ENCODE measurements at regions not wholly inside any gene's neighbourhood (a gene's known extent, or its start where the extent isn't known, plus 50 kb on each side); places are given as distances from the start of the nearest gene placed in this dataset.

GRCh38 chr9:102114557-102114956 lies 376.1 kb upstream of the GRIN3A start:
- Histone ChIP-seq H3K27me3 (no peaks in the 10 kb centered on the region), H3K4me1 (no peaks in the 10 kb centered on the region), H3K4me3 (no peak overlapping the region), H3K27ac (no peak overlapping the region), H3K36me3 (no peaks in the 10 kb centered on the region), H3K9me3 (peaks cover 0 to 9% of the 10 kb centered on the region in 2 donors)
- DNase-seq (ENCODE audit: low spot score) = no peak
- no peak for TF ChIP-seq CTCF (IDR thresholded peaks at IDR 0.05)

- Histone ChIP-seq H3K36me3 (no peaks in the 10 kb centered on the region), H3K4me3 (no peak overlapping the region), H3K27me3 (no peaks in the 10 kb centered on the region), H3K4me1 (no peaks in the 10 kb centered on the region), H3K9me3 (peaks cover 0 to 9% of the 10 kb centered on the region in 2 donors), H3K27ac (no peak overlapping the region)
- no peak for DNase-seq (ENCODE audit: low spot score)
- no peak for TF ChIP-seq CTCF (IDR thresholded peaks at IDR 0.05)
Measured at GRCh38 chr9:102113191-102113590, 374.7 kb upstream of the GRIN3A start.

- no peak for TF ChIP-seq CTCF (IDR thresholded peaks at IDR 0.05)
- Histone ChIP-seq H3K27me3 (no peaks in the 10 kb centered on the region), H3K36me3 (no peaks in the 10 kb centered on the region), H3K4me1 (no peaks in the 10 kb centered on the region), H3K9me3 (no peaks in the 10 kb centered on the region), H3K27ac (no peak overlapping the region), H3K4me3 (no peak overlapping the region)
- DNase-seq (ENCODE audit: low spot score) = no peak
Measured at GRCh38 chr9:102106439-102106838, 368.0 kb upstream of the GRIN3A start.

GRCh38 chr9:102101723-102102122 lies 363.3 kb upstream of the GRIN3A start:
- no peak for TF ChIP-seq CTCF (IDR thresholded peaks at IDR 0.05)
- no peaks in the 10 kb centered on the region for H3K36me3 ChIP-seq
- no peak for DNase-seq (ENCODE audit: low spot score)
- H3K4me1 ChIP-seq = no peaks in the 10 kb centered on the region
- no peaks in the 10 kb centered on the region for H3K27me3 ChIP-seq
- no peaks in the 10 kb centered on the region for H3K9me3 ChIP-seq
- H3K27ac ChIP-seq = no peak overlapping the region
- H3K4me3 ChIP-seq = no peak overlapping the region

GRCh38 chr9:102087141-102087540 lies 348.7 kb upstream of the GRIN3A start:
- Histone ChIP-seq H3K9me3 (no peaks in the 10 kb centered on the region), H3K36me3 (no peaks in the 10 kb centered on the region), H3K4me1 (no peaks in the 10 kb centered on the region), H3K27ac (no peak overlapping the region), H3K4me3 (no peak overlapping the region), H3K27me3 (no peaks in the 10 kb centered on the region)
- no peak for TF ChIP-seq CTCF (IDR thresholded peaks at IDR 0.05)
- DNase-seq (ENCODE audit: low spot score) = no peak

GRCh38 chr9:102085548-102085947 lies 347.1 kb upstream of the GRIN3A start:
- no peak overlapping the region for H3K27ac ChIP-seq
- TF ChIP-seq CTCF (IDR thresholded peaks at IDR 0.05) = no peak

More at GRCh38 chr9:102085548-102085947, 347.1 kb upstream of the GRIN3A start:
- Histone ChIP-seq H3K4me3 (no peak overlapping the region), H3K4me1 (no peaks in the 10 kb centered on the region), H3K36me3 (no peaks in the 10 kb centered on the region), H3K9me3 (no peaks in the 10 kb centered on the region), H3K27me3 (no peaks in the 10 kb centered on the region)
- no peak for DNase-seq (ENCODE audit: low spot score)

All from right atrium auricular region (tissue), 2 donors.